ENCODE measurements at regions not wholly inside any gene's neighbourhood (a gene's known extent, or its start where the extent isn't known, plus 50 kb on each side); places are given as distances from the start of the nearest gene placed in this dataset.

- Mint-ChIP-seq H3K36me3 (ENCODE audit: low read depth, unreplicated experiment) (no peaks in the 10 kb centered on the region), H3K27me3 (ENCODE audit: low read depth, unreplicated experiment) (no peaks in the 10 kb centered on the region), H3K9me3 (ENCODE audit: unreplicated experiment) (no peaks in the 10 kb centered on the region), H3K27ac (ENCODE audit: unreplicated experiment) (no peak overlapping the region), H3K4me1 (ENCODE audit: low read depth, unreplicated experiment) (peaks cover 23% of the 10 kb centered on the region), H3K4me3 (ENCODE audit: unreplicated experiment) (no peak overlapping the region)
- no peak for TF ChIP-seq EZH2 (IDR thresholded peaks at IDR 0.05; ENCODE audit: insufficient read depth, low read length)
- TF ChIP-seq CTCF (IDR thresholded peaks at IDR 0.05; ENCODE audit: insufficient read depth, low read depth, low read length), result no peak
- Histone ChIP-seq H3K9me3 (ENCODE audit: insufficient read depth, low read depth, low read length) (no peaks in the 10 kb centered on the region), H4K20me1 (ENCODE audit: insufficient read depth, low read length) (no peaks in the 10 kb centered on the region), H2AFZ (ENCODE audit: low read depth, low read length) (no peak overlapping the region), H3K9ac (ENCODE audit: low read length) (no peak overlapping the region), H3K4me2 (ENCODE audit: low read length) (no peak overlapping the region), H3K27ac (ENCODE audit: low read depth, low read length) (no peak overlapping the region), H3K36me3 (ENCODE audit: insufficient read depth, low read length) (no peaks in the 10 kb centered on the region), H3K79me2 (ENCODE audit: insufficient read depth, low read length) (no peaks in the 10 kb centered on the region), H3K4me1 (ENCODE audit: insufficient read depth, low read length) (peaks cover 17% of the 10 kb centered on the region), H3K4me3 (ENCODE audit: insufficient read depth, low read depth, low read length) (no peak overlapping the region), H3K27me3 (ENCODE audit: insufficient read depth, low read length) (no peaks in the 10 kb centered on the region)
- FAIRE-seq (no peak), DNase-seq (ENCODE audit: low read depth) (no peak)
Observed at GRCh38 chr6:22153384-22154158, 143.3 kb downstream of the PRL start.

- H4K20me1 ChIP-seq (ENCODE audit: insufficient read depth, low read length), result no peaks in the 10 kb centered on the region
- H2AFZ ChIP-seq (ENCODE audit: low read depth, low read length), result no peak overlapping the region
- Mint-ChIP-seq H3K27me3 (ENCODE audit: low read depth, unreplicated experiment) (no peaks in the 10 kb centered on the region), H3K36me3 (ENCODE audit: low read depth, unreplicated experiment) (no peaks in the 10 kb centered on the region), H3K4me1 (ENCODE audit: low read depth, unreplicated experiment) (peaks cover 6% of the 10 kb centered on the region), H3K9me3 (ENCODE audit: unreplicated experiment) (no peaks in the 10 kb centered on the region), H3K27ac (ENCODE audit: unreplicated experiment) (no peak overlapping the region), H3K4me3 (ENCODE audit: unreplicated experiment) (no peak overlapping the region)
- DNase-seq (ENCODE audit: low read depth) (no peak), FAIRE-seq (no peak)
- TF ChIP-seq EZH2 (IDR thresholded peaks at IDR 0.05; ENCODE audit: insufficient read depth, low read length) (no peak), CTCF (IDR thresholded peaks at IDR 0.05; ENCODE audit: insufficient read depth, low read depth, low read length) (no peak)
- no peaks in the 10 kb centered on the region for H3K4me1 ChIP-seq (ENCODE audit: insufficient read depth, low read length)
- H3K27ac ChIP-seq (ENCODE audit: low read depth, low read length), result no peak overlapping the region
- no peak overlapping the region for H3K4me3 ChIP-seq (ENCODE audit: insufficient read depth, low read depth, low read length)
- H3K4me2 ChIP-seq (ENCODE audit: low read length), result no peak overlapping the region
- H3K27me3 ChIP-seq (ENCODE audit: insufficient read depth, low read length), result no peaks in the 10 kb centered on the region
- H3K36me3 ChIP-seq (ENCODE audit: insufficient read depth, low read length), result no peaks in the 10 kb centered on the region
- no peak overlapping the region for H3K9ac ChIP-seq (ENCODE audit: low read length)
- H3K79me2 ChIP-seq (ENCODE audit: insufficient read depth, low read length), result no peaks in the 10 kb centered on the region
- no peaks in the 10 kb centered on the region for H3K9me3 ChIP-seq (ENCODE audit: insufficient read depth, low read depth, low read length)
Observed at GRCh38 chr6:22155551-22155950, 141.3 kb downstream of the PRL start.

GRCh38 chr6:22157233-22157632 lies 139.6 kb downstream of the PRL start:
- Mint-ChIP-seq H3K27ac (ENCODE audit: unreplicated experiment) (no peak overlapping the region), H3K36me3 (ENCODE audit: low read depth, unreplicated experiment) (peaks cover under 1% of the 10 kb centered on the region), H3K27me3 (ENCODE audit: low read depth, unreplicated experiment) (no peaks in the 10 kb centered on the region), H3K4me3 (ENCODE audit: unreplicated experiment) (no peak overlapping the region), H3K4me1 (ENCODE audit: low read depth, unreplicated experiment) (peaks cover 4% of the 10 kb centered on the region), H3K9me3 (ENCODE audit: unreplicated experiment) (no peaks in the 10 kb centered on the region)
- Histone ChIP-seq H3K9me3 (ENCODE audit: insufficient read depth, low read depth, low read length) (no peaks in the 10 kb centered on the region), H3K27me3 (ENCODE audit: insufficient read depth, low read length) (no peaks in the 10 kb centered on the region), H3K4me2 (ENCODE audit: low read length) (no peak overlapping the region), H3K79me2 (ENCODE audit: insufficient read depth, low read length) (no peaks in the 10 kb centered on the region), H3K27ac (ENCODE audit: low read depth, low read length) (no peak overlapping the region), H3K4me3 (ENCODE audit: insufficient read depth, low read depth, low read length) (no peak overlapping the region), H2AFZ (ENCODE audit: low read depth, low read length) (no peak overlapping the region), H4K20me1 (ENCODE audit: insufficient read depth, low read length) (no peaks in the 10 kb centered on the region), H3K9ac (ENCODE audit: low read length) (no peak overlapping the region), H3K36me3 (ENCODE audit: insufficient read depth, low read length) (no peaks in the 10 kb centered on the region), H3K4me1 (ENCODE audit: insufficient read depth, low read length) (no peaks in the 10 kb centered on the region)
- FAIRE-seq, result no peak
- no peak for DNase-seq (ENCODE audit: low read depth)
- no peak for TF ChIP-seq EZH2 (IDR thresholded peaks at IDR 0.05; ENCODE audit: insufficient read depth, low read length)
- no peak for TF ChIP-seq CTCF (IDR thresholded peaks at IDR 0.05; ENCODE audit: insufficient read depth, low read depth, low read length)
